Vagina (tissue), 2 donors: ENCODE measurements at regions not wholly inside any gene's neighbourhood (a gene's known extent, or its start where the extent isn't known, plus 50 kb on each side); places are given as distances from the start of the nearest gene placed in this dataset.

Source experiments
- DNase-seq, 2 donors: peaks; one replicate each; pipeline ENCODE4 v3.0.0-alpha.2; 2017; ENCODE audit errors: extremely low spot score in 2 of 2
- H3K27ac ChIP-seq: fragments of 200-600 bp; sonication (generic); one replicate; pipeline ENCODE4 v1.5.1; 2019
- H3K27me3 ChIP-seq: fragments of 200-600 bp; sonication (generic); one replicate; pipeline ENCODE4 v1.5.1; 2019
- H3K36me3 ChIP-seq, 2 donors: fragments of 200-600 bp; sonication (generic); one replicate each; pipeline ENCODE4 v1.5.1; 2017 to 2019
- H3K4me1 ChIP-seq: fragments of 200-600 bp; sonication (generic); one replicate; pipeline ENCODE4 v1.5.1; 2019
- H3K4me3 ChIP-seq, 2 donors: fragments of 200-600 bp; sonication (generic); 1 replicate in 1 of 2; 2 replicates in 1 of 2; pipeline ENCODE4 v1.5.1; 2016 to 2019
- H3K9me3 ChIP-seq: fragments of 200-600 bp; sonication (generic); one replicate; pipeline ENCODE4 v1.5.1; 2019
- POLR2A ChIP-seq, 2 donors: fragments of 450-650 bp; IDR thresholded peaks; one replicate each; pipeline ENCODE4 v1.6.1; 2017; ENCODE audit warnings: antibody characterized with exemption in 2 of 2, mild to moderate bottlenecking in 2 of 2, moderate library complexity in 2 of 2
- POLR2AphosphoS5 ChIP-seq, 2 donors: sonication (generic); formaldehyde crosslinking; IDR thresholded peaks; one replicate each; pipeline ENCODE4 v1.9.0; 2017; ENCODE audit warnings: antibody characterized with exemption in 2 of 2, mild to moderate bottlenecking in 2 of 2, low read depth in 1 of 2; ENCODE audit not compliant: insufficient read depth in 1 of 2
- intact Hi-C: fragments of 100-400 bp; cut with DNase I; formaldehyde crosslinking; loops from one replicate; pipeline ENCODE4 v1.15.1; 2023
- TF ChIP-seq, protein P1 (sequence below), 3 experiments: fragments of 450-650 bp in 2 of 3; fragments of 200-600 bp in 1 of 3; sonication (generic) in 1 of 3; IDR thresholded peaks; one replicate each; pipeline ENCODE4 v1.5.1; 2017 to 2019; ENCODE audit warnings: antibody characterized with exemption in 3 of 3, mild to moderate bottlenecking in 2 of 3, moderate library complexity in 2 of 3

DNA sequence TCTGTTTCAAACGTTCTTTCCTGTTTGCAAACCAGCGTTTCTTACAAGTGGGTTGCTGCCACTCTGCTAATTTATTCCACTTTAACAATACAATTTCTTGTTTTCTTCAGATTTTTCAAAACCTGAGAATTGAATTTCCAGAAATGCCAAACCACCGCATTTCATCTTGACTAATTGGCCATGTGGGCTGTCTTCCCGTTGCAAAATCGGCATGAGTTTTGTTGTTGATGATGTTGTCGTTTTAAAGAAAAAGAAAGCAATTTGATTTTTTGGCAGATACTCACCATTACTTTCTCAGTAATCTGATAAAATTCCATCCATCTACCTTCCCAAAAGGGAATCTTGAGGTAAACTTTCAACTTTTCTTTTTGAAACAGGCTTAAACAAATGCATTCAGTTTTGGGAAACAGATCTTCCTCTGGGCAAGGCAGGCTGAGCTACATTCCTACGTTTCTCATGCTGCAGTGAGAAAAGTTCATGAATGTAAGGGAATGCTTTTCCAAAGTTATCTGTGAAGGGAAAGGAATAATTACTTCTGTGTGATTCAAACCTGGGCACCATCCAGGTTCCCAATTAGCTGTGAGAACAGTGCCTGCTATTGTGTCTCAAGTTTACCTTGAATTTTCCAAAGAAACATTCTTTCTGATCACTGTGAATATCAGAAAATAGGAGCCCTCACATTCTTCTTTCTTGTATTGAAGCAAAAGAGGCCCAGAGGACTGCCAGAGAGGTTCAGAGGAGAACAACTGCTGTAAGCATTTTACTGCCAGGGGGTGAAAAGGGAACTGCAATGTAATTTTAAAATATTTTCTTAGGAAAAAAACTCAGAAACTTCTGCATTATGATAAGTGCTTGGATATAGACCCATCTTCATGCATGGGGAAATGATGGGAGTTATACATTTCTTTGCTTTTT, 100.7 kb upstream of the TUT7 start:
- Histone ChIP-seq H3K27ac (no peak overlapping the region), H3K4me1 (no peaks in the 10 kb centered on the region), H3K9me3 (no peaks in the 10 kb centered on the region), H3K4me3 (no peak overlapping the region), H3K27me3 (no peaks in the 10 kb centered on the region), H3K36me3 (no peaks in the 10 kb centered on the region)
- TF ChIP-seq, protein P1, sequence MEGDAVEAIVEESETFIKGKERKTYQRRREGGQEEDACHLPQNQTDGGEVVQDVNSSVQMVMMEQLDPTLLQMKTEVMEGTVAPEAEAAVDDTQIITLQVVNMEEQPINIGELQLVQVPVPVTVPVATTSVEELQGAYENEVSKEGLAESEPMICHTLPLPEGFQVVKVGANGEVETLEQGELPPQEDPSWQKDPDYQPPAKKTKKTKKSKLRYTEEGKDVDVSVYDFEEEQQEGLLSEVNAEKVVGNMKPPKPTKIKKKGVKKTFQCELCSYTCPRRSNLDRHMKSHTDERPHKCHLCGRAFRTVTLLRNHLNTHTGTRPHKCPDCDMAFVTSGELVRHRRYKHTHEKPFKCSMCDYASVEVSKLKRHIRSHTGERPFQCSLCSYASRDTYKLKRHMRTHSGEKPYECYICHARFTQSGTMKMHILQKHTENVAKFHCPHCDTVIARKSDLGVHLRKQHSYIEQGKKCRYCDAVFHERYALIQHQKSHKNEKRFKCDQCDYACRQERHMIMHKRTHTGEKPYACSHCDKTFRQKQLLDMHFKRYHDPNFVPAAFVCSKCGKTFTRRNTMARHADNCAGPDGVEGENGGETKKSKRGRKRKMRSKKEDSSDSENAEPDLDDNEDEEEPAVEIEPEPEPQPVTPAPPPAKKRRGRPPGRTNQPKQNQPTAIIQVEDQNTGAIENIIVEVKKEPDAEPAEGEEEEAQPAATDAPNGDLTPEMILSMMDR (IDR thresholded peaks at IDR 0.05): no peak
- TF ChIP-seq POLR2A (IDR thresholded peaks at IDR 0.05): no peak
- TF ChIP-seq POLR2AphosphoS5 (IDR thresholded peaks at IDR 0.05; ENCODE audit: insufficient read depth in 1 of 2, low read depth in 1 of 2): no peak
- DNase-seq: no peak
- intact Hi-C loops: no loop called here

DNA sequence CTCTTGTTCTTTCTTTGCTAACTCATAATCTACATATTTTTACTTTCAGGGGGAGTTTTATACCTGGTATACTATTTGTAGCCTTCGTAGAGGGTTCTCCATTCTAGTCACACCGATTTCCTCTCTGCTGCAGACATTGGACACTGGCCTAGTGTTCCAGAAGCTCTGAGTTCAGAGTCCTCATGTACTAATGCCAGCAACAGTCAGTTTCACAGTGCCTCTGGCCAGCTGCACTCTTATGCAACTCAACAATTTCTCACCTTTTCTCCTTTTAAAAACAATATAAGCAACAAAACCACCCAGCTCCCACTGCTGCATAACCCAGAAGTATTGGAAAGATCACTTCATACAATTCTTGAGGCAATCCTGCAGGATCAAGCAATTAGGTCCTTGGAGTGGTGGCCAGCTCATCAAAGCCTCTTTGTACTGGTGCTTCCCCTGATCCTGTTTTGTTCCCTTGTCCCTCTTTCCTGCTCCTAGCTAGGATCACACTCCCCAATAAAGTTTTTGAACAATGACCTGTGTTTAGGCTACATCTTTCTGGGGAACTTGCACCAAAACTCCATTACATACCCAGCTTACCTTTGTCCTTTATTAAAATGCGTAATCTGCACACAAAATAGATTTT, 98.1 kb upstream of the TUT7 start:
- Histone ChIP-seq H3K27ac (no peak overlapping the region), H3K4me3 (no peak overlapping the region), H3K4me1 (no peaks in the 10 kb centered on the region), H3K36me3 (no peaks in the 10 kb centered on the region), H3K9me3 (no peaks in the 10 kb centered on the region), H3K27me3 (no peaks in the 10 kb centered on the region)
- TF ChIP-seq, protein P1 (IDR thresholded peaks at IDR 0.05): no peak
- no peak for TF ChIP-seq POLR2AphosphoS5 (IDR thresholded peaks at IDR 0.05; ENCODE audit: insufficient read depth in 1 of 2, low read depth in 1 of 2)
- no peak for TF ChIP-seq POLR2A (IDR thresholded peaks at IDR 0.05)
- intact Hi-C loops: no loop called here
- DNase-seq: no peak

DNA sequence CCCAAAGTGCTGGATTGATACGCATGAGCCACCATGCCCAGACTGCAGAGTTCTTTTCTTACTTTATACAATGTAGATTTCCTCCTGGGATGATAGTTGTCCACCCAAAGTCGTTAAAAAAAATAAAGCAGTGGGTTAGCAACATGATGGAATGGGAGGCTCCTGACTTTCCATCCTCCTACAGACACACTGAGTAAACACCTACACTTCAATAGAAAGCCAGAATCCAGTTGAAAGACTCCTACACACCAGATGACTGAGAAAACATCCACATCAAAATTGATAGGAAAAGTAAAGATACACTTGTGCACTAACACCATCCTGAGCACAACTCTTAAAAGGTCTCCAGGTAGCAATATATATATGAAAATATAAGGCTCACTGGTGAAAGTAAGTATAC, 95.0 kb upstream of the TUT7 start:
- no peak for DNase-seq
- TF ChIP-seq POLR2A (IDR thresholded peaks at IDR 0.05) (no peak), POLR2AphosphoS5 (IDR thresholded peaks at IDR 0.05; ENCODE audit: insufficient read depth in 1 of 2, low read depth in 1 of 2) (no peak)
- TF ChIP-seq, protein P1 (IDR thresholded peaks at IDR 0.05): no peak
- intact Hi-C loops: no loop called here
- no peaks in the 10 kb centered on the region for H3K4me1 ChIP-seq
- H3K27me3 ChIP-seq: no peaks in the 10 kb centered on the region
- H3K4me3 ChIP-seq: no peak overlapping the region
- H3K36me3 ChIP-seq: no peaks in the 10 kb centered on the region
- H3K9me3 ChIP-seq: no peaks in the 10 kb centered on the region
- no peak overlapping the region for H3K27ac ChIP-seq

DNA sequence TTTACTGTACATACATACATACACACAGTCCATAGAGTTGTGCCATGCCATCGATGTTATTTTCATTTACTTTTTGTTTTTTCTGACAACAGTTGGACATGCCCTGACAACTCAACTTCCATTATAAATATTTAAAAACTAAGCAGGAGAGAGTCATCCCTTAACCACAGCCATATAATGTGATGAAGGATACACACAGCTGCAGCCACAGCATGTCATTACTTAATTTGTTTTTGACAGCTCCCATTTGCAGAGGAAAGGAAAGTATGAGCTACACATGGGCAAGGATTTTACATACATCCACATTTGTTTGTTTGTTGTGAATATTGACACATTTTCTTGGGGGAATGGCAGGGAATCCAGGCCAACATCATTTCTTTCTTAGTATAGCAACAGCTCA, 91.5 kb upstream of the TUT7 start:
- intact Hi-C loops: no loop called here
- no peaks in the 10 kb centered on the region for H3K4me1 ChIP-seq
- H3K27ac ChIP-seq: no peak overlapping the region
- H3K4me3 ChIP-seq: no peak overlapping the region
- no peaks in the 10 kb centered on the region for H3K27me3 ChIP-seq
- TF ChIP-seq POLR2A (IDR thresholded peaks at IDR 0.05): no peak
- TF ChIP-seq, protein P1 (IDR thresholded peaks at IDR 0.05): no peak
- TF ChIP-seq POLR2AphosphoS5 (IDR thresholded peaks at IDR 0.05; ENCODE audit: insufficient read depth in 1 of 2, low read depth in 1 of 2): no peak
- no peaks in the 10 kb centered on the region for H3K36me3 ChIP-seq
- H3K9me3 ChIP-seq: no peaks in the 10 kb centered on the region
- DNase-seq: no peak

DNA sequence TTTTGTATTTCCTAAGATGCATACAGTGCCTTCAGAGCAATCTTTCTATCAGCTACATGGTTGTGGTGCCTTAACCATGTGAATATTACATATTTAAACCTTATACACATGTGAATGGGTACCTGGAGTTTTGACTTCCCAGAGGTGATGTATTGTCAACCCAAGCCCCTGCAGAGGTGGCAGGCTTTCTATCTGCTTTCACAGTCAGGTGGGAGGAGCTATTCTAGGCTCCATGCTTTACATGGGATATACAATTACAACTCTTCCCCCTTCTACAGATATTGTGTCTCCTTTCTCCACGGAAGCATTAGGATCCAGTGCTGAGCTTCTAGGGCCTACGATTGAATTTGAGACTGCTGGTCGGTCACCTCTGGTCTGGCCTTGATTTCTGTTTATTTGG, 89.8 kb upstream of the TUT7 start:
- Histone ChIP-seq H3K36me3 (no peaks in the 10 kb centered on the region), H3K27me3 (no peaks in the 10 kb centered on the region), H3K27ac (no peak overlapping the region), H3K9me3 (no peaks in the 10 kb centered on the region), H3K4me3 (no peak overlapping the region), H3K4me1 (no peaks in the 10 kb centered on the region)
- intact Hi-C loops: no loop called here
- TF ChIP-seq POLR2A (IDR thresholded peaks at IDR 0.05) (no peak), POLR2AphosphoS5 (IDR thresholded peaks at IDR 0.05; ENCODE audit: insufficient read depth in 1 of 2, low read depth in 1 of 2) (no peak)
- TF ChIP-seq, protein P1 (IDR thresholded peaks at IDR 0.05): no peak
- no peak for DNase-seq
